NCI-H748 treated with DMSO at 0.1 percent for 48 hours (cell line): ENCODE measurements at regions not wholly inside any gene's neighbourhood (a gene's known extent, or its start where the extent isn't known, plus 50 kb on each side); places are given as distances from the start of the nearest gene placed in this dataset.

Experiments
- DNase-seq: peaks from one replicate; lab custom pipeline; 2025; lab: John Stamatoyannopoulos, UW

DNA sequence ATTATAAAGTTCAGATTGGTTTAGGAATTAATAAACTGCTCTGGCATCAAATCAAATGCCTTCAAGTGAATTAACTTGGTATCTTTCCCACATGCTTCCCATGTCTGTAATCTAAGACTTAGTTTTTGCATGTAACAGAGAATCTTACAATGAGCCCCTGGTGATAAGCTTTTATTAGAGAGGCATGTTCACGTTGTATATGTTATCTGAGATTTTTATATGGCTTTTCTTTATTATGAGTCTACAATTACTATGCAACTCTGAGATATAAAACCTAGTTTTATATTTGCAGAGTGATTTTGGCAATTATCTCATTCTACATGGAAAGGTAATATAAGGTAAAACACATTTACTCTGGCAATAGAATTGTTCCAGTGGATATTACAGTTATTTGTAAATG lies 1578.4 kb upstream of the IGFBP7 start:
- peak; percentile 36 for DNase-seq

DNA sequence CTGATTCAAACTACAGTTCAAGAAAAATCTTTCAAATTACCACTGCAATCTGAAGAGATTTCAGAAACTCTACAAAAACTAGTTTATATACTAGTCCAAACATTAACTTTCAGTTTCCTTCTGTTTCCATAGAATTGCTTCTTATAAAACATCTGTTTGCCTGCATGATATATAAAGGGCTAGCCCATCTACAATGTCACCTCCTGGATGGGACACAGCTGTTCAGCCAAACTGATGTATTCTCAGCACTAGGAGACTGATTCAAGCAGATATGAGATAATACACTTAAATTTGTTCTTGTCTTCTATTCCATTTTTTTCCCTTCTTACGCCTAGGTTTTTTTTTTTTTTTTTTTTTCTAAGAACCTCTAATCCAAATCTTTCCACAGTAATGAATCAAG lies 1569.7 kb upstream of the IGFBP7 start:
- no peak for DNase-seq

DNA sequence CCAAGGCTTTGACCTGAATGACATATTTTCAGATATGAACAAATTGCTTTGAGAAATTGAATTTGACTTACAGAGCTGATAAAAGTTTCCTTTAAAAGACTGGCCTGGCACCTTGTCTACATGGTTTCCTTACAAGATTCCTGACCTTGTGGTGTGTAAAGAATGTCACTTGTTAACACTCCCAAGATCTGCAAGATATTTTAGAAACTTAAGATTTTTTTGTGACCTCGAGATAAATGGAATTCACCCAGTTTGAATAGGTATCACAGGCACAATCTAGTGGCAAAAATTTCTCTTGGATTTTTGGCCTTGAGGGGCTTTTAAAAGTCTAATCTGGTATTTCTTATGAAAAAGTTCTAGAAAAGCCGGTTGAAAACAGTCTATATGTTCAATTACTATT lies 1568.9 kb upstream of the IGFBP7 start:
- no peak for DNase-seq

DNA sequence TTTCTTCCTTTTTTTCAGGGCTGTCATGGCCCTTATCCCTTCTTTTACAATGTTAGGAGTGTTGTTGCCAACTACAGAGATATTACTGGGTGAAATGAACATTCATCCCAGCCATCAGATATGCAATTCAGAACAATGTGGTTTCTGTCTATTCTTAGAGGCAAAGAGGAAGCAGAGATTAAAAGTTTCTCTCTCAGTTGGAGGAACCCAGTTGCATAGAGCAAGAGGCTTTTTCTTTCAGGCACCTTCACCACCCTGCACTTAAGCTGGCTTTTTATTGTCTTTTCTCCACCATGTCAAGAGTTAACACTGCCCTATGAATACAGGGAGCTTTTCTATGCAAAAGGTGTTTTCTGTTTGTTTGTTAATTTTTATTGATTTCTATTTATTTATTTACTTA lies 1559.6 kb upstream of the IGFBP7 start:
- no peak for DNase-seq

DNA sequence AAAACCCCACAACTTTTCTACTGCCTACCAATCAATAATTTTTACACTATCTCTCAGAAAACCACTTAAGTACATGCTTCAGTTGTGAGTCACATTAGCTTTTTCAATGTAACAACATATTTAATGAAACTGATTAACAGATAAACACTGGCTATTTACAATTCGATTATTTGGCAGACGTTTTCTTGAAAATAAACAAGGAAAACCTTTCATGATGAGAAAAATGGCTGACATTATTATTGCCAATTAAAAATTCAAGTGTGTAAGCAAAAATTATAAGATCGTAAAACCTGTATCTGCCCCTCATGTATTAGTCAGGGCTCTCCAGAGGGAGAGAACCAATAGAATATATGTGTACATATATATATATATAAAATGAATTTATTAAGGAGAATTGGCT lies 1555.5 kb upstream of the IGFBP7 start:
- no peak for DNase-seq

DNA sequence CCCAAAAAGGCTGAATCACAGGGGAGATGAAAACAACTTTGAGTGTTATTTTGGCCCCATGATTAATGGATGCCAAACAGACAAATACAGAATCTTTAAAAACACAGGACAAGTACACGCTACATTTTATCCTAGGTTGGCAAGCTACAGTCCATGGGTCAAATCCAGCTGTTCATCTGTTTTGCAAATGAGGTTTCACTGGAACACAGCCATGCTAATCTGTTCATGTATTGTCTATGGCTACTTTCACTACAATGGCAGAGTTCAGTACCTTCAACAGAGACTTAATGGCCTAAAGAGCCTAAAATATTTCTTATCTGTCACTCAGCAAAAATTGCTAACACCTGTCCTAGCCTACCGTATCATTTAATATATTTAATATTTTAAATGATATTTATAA lies 1548.5 kb upstream of the IGFBP7 start:
- DNase-seq, result no peak

DNA sequence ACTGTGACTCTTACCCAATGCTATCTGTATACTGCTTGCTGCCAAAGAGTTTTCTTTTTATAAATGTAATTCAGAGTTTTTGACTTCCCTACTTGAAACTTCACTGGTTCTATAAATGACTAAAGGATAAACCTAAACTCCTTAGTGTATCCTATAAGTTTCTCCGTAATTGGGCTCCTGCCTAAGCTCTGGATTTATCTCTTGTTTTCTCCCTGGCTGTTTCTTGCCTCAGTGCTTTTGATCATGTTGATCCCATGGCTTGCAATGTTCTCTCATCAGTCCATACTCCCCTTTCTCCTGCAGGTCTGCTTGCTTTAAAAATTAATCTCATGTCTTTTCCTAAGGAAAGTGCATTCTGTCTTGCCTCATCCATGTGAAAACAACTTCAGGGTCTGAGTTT lies 1543.1 kb upstream of the IGFBP7 start:
- no peak for DNase-seq

DNA sequence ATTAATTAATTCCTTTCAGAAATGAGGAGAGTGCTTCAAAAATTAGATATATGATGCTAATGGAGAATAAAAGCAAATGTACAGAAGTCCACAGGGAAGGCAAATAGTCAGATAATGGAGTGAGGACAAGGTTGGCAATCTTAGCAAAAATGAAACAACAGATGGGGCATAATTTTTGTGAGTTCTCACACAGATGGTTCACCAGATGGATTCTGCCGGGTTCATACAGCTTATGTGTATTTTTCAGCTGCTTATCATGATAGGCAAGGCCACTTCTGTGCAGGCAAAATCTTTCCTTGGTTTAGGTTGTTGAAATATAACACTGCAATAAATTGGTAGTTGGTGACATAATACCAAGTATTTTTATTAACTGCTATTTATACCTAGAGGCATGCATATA lies 1539.0 kb upstream of the IGFBP7 start:
- DNase-seq, result no peak

DNA sequence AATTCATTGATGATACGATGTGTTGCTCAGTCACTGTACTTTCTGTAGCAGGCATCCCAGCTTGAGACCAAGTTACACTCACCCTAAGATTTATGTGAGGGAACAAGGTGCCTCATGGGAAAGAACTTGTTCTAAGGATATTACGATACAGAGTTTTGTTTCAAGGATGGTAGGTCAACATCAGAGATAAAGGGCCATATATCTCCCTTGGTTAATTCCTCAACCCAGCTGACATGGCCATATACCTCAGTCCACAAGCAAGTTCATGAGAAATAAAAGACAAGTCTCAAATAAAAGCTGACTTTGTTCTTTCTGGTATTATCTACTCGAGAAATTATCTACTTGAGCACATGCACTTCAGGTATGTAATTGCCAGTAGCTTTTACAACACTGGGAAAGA lies 1535.9 kb upstream of the IGFBP7 start:
- no peak for DNase-seq

DNA sequence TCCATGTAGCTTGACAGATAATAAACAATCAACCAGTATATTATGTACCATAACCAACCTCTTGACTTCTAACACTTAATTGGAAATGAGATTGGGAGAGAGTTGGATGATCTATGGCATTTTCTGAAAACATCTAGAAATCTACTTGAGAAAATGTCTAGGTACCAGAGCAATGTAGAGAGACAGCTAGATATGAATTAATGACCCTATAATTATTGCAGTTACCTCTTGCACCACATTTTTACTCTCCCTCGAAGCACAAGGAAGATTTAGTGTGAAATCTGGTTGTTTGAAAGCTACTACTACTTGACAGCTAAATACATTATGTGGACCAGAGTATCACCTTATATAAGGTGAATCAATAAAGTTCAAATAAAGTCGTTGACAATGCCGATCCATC lies 1534.4 kb upstream of the IGFBP7 start:
- no peak for DNase-seq

DNA sequence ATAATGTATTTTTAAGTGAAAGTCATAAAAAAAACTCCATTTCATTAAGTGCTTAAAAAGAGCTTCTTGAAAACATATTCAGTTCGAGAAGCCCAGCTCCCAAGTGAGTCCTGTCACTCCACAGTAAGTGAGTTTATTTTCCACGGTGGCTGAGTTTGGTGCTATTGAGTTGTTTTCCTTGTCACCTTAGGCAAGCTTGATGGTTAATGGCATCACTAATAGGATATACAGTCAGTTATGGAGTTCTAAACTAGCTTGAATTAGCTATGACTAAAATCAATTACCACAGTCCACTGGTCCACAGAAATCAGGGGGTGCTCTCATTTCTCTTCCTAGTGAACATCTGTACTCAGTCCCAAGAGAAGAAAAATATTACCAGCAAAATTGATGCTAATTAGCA lies 1526.2 kb upstream of the IGFBP7 start:
- no peak for DNase-seq

DNA sequence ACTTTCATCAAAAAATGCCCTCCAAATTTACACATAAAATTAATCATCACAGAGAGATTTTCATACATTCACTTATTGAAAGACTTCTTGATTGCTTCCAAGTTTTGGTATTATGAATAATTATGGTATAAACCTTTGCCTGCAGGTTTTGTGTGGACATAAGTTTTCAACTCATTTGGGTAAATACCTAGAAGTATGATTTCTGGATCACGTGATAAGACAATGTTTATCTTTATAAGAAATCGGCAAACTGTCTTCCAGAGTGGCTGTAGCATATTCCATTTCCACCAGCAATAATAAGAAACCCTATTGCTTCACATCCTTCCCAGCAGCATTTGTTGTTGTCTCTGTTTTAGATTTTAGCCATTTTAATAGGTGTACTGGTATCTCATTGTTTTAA lies 1507.0 kb upstream of the IGFBP7 start:
- no peak for DNase-seq

DNA sequence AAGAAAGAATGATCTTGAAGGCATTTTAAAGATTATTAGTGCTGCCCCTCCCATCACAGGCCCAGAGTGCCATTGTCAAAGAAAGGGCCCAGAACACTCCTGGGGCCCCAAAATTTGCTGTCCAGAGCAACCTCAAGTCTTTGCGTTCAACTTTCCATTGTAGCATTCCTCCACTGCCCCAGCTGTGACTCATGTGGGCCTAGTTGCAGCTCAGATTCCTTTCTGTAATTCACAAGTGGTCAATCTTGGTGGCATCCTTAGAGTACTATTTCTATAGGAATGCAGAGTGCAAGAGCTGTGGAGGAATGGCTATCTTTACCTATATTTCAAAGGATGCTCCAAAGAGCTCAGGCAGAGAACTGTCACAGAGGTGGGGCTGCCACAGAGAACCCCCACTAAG lies 1500.8 kb upstream of the IGFBP7 start:
- DNase-seq, result no peak

DNA sequence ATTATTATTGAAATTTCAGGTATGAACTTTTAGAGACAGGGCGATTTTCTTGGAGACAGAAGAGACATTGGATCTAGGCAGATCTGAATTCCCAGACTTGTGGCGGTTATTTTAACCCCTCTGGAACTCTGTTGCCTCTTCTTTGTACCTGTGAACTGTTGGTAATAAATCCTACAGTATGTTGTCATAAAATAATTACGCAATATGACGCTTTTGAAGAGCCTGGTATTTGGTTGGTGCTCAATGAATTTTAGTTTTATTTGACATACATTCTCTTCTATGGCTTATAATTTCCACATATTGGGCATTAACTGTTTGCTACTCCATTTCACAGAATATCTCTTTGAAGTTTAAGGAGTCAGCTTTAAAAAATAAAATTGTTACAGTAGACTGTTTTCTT lies 1496.1 kb upstream of the IGFBP7 start:
- DNase-seq, result no peak

DNA sequence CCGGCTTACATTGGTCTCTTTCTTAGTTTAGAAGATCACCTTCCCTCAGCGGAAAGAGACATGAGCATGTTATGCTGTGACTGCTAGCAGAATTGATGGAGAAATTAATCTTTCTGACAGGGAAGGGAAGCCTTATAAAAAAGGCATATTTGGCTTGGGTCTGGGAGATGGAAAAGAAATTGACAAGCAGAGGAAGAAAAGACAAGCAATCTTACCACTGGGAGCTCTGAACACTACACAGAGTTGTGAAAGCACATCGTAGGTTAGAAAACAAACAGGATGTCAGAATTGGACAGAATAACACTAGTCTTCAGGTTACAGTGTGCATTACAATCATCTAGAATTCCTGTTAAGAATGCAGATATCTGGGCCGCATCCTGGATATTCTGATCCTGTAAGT lies 1493.8 kb upstream of the IGFBP7 start:
- no peak for DNase-seq

DNA sequence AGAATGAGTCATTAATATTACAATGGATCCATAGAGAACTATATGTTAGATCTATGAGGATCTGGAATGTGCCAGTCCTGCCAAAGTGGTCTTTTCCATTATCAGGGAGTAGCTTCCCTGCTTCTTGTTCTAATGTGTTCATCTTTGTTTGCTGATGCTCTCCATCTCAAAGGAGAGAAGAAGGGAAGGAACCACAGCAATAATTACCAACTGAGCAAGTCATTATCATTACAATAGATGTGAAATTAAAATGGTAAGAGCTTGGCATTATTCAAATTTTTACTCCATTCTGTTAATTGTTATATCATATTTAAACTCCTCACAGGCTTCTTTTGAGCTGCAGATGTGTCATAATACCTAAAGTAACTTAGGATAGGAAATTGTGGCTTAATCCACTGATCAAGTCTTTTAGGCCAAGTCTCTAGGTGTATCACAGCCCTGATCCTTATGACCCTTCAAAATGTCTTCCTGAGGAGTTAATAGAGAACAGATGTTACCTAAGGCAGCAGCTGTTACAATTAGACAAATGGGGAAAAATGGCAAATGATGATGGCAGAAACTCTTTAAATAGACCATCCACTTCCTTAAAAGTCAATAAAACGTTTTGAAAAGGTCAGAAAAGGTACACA lies 1492.7 kb upstream of the IGFBP7 start:
- no peak for DNase-seq

DNA sequence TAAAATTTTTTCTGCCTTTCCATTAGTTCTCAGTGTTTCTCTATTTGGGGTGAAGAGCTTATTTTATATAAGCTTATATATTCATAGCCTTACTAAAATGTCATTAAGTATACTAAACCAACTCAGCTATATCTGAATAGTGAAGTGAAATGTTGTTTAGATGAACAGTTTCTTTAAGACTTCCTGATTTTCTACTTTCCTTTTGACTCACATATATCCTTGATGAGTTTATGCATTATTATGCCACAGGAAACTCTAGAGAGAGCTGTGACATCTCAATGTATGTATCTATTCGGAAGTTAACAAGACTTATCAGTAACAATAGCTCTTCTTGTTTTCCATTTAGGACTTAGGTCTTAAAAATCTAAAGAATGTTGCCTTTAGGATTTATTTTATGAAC lies 1491.8 kb upstream of the IGFBP7 start:
- DNase-seq, result no peak

DNA sequence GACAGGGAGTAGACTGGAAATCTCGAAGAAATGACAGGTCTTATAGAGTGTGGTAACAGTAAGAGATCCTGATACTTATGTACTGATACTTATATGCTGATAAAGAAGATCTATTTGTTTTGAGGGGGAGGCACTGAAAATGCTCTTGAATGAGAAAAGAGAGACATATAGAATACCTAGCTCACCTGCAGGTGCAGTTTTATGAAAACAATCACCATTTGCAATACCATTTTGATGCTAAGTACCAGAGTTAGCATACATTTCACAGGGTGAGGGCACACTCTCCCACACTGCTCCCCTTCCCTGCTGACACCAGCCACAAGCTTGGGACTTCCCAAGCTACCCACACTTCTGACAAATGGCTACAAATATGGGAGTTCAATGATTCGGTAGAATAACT lies 1490.1 kb upstream of the IGFBP7 start:
- no peak for DNase-seq

DNA sequence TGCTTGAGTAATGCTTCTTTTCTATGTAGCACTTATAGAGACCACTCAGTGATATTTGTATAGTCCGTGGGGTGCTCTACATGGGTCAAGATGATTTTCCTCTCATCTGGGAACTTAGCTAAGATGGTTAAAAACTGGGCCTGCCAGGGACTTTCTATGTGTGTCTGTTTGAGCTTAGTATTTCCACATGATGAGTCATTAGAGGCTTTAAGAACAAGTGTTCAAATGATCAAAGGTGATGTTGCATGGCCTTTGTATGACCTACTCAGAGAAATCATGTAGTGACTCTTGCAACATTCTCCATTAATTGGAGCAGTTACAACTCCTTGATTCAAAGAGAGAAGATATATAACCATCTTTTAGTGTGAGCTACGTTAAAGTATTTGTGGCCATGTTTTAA lies 1480.5 kb upstream of the IGFBP7 start:
- no peak for DNase-seq

DNA sequence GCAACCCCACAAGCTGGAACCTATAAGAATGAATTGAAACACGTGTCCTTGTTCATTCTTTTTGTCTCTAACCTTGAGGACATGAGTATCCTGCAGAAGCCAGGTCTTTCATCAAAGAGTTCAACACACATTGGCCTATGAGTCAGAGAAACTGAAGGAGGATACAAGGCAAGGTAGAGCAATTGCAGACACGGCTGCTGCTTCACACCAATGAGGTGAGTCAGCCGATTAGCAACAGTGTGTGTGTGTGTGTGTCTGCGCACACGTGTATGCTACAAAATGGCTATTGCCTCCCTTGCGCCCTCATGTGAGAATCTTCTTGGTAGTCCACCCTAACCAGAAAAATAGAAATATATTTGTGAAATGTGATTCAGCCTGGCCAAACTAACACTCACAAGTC lies 1477.7 kb upstream of the IGFBP7 start:
- DNase-seq, result no peak

DNA sequence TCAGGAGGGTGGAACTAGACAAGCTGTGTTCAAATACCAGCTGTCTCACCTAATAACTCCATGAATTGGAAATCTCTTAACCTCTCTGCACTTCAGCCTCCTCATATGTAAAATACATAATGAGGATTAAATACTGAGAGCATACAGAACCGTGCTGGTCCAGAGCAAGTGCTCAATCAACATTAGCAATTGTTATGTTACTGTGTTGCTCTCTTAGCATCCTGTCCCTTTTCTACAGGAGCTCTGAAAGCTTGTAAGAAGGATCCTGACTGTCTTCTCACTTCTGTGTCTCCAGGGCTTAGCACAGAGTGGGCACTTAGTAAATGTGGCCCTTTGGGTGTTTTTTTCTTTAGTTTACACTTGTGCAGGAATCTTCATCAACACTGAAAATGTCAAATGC lies 1456.1 kb upstream of the IGFBP7 start:
- DNase-seq, result no peak

DNA sequence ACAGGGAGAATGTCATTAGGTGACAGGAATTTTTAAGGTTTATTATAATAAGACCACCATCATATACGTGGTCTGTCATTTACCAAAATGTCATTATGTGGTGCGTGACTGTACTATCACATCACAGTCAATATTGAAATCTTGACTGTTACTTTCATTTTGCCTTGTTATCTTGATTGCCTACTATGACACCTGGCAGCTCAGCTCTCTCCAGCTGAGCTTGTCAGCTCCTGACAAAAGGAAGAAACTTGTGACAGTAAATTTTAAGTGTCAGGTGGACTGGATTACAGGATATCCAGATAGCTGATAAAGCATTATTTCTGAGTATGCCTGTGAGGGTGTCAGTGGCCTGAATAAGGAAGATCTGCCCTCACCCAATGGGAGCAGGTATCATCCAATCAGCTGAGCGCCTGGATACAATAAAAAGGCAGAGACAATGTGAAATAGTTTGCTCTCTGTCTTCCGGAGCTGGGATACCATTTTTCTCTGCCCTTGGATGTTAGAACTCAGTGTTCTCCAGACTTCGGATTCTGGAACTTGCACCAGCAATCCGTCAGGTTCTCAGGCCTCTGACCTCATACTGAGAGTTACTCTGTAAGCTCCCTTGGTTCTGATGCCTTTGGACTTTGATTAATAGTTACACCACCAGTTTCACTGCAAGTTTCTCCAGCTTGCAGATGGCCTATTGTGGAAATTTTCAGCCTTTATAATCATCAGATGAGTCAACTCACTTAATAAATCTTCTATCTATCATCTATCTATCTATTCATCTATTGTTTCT lies 1454.7 kb upstream of the IGFBP7 start:
- DNase-seq, result no peak

DNA sequence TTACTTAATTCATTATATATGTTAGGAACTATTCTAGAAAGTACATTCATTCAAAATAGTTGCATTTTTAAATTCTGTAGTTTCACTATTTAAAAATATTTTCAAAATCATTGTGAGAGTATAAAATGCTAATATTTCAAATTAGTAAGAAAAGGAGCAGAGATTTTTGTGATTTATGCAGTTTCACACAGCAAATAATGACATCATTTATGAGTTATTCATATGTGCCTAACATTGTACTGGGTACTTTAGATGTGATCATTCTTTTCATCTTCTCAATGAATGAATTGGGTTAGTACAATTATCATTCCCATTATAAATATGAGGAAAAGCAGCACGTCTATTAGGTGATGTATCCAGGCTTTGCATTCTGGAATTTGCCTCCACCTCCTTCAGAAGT lies 1451.0 kb upstream of the IGFBP7 start:
- DNase-seq, result no peak

DNA sequence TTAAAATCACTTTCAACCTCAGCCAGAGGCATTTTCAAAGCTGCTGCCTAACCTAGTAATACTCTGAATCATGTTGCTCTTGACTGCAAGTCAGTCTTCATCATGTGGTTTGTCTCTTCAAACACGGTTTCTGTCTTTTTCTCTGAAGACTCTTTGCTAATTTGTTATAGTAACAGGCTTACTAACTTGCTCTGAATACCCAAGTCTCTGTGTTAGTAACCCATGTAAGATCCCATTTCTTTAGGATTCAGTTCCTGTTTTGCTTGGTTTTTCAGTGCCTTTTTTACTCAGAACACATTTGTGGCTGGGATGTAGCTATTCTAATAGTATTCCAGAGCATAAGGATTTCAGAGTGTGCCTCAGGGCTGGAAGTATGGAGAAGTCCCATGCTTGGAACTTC lies 1450.6 kb upstream of the IGFBP7 start:
- no peak for DNase-seq
